Pancreas (tissue), 10 donors: ENCODE measurements at regions not wholly inside any gene's neighbourhood (a gene's known extent, or its start where the extent isn't known, plus 50 kb on each side); places are given as distances from the start of the nearest gene placed in this dataset.

Experiments used
- ATAC-seq, 4 donors: fragments of 200-7000 bp; cut with Tn5 transposase; one replicate each; pipeline versions ENCODE4 v1.8.0 to v1.9.1; 2020; ENCODE audit warnings: mild to moderate bottlenecking in 4 of 4, moderate library complexity in 4 of 4
- DNase-seq, 6 donors: peaks; one replicate each; pipeline ENCODE4 v3.0.0-alpha.2; 2020
- FAIRE-seq: peaks from 2 replicates; lab custom pipeline; 2012; peaks lifted over from hg19 to GRCh38; lab: Jason Lieb, UNC
- H3K27ac ChIP-seq, 4 donors: fragments of 200-600 bp; sonication (generic); 1 replicate in 3 of 4; 2 replicates in 1 of 4; pipeline versions ENCODE4 v1.5.0 to v1.8.0; 2020
- H3K27me3 ChIP-seq, 4 donors: fragments of 200-600 bp; one replicate each; pipeline ENCODE4 v1.8.0; 2021
- H3K36me3 ChIP-seq, 3 donors: fragments of 200-600 bp; sonication (generic) in 1 of 3; one replicate each; pipeline versions ENCODE4 v1.5.0 to v1.8.0; 2020 to 2021
- H3K4me1 ChIP-seq, 3 donors: fragments of 200-600 bp; one replicate each; pipeline ENCODE4 v1.8.0; 2021
- H3K4me3 ChIP-seq, 4 donors: fragments of 200-600 bp; sonication (generic) in 2 of 4; one replicate each; pipeline versions ENCODE4 v1.5.0 to v1.8.0; 2020 to 2021
- H3K9me3 ChIP-seq, 4 donors: fragments of 200-600 bp; one replicate each; pipeline ENCODE4 v1.8.0; 2021
- CTCF ChIP-seq, 4 donors: fragments of 200-600 bp; sonication (generic) in 3 of 4; IDR thresholded peaks; one replicate each; pipeline versions ENCODE4 v1.5.0 to v1.8.0; 2021; ENCODE audit warnings: antibody characterized with exemption in 4 of 4
- WGBS, 2 donors: extraction: QIAGEN DNeasy Blood & Tissue Kit; methylation state at CpG; one replicate each; pipeline ENCODE4 v1.1.7; 2013; 5-methylcytosine and 5-hydroxymethylcytosine counted together
- intact Hi-C, 3 donors: fragments of 100-400 bp; cut with DNase I; formaldehyde crosslinking; loops; one replicate each; pipeline versions ENCODE4 v1.11.1 to v1.14.2; 2022
- donor health status: healthy with polysubstance abuse.
- donor health status: DM: no; HTN: no; CAD: no; lungs with moderate emphysema.
- donor health status: DM: no; HTN: no; CAD: no.
- donor health status: control.
- donor health status: control.
- donor health status: Bipolar disorder and iron deficiency.
- donor health status: DM: yes; HTN: yes; CAD: no.
- donor health status: DM: no; HTN: no; CAD: no.
- donor health status: DM: no; HTN: no; CAD: no.
- donor health status: DM: yes; HTN: yes; CAD: no.

GRCh38 chr5:51172903-51173626, 210.2 kb upstream of the ISL1 start:
- Histone ChIP-seq H3K4me3 (no peak overlapping the region), H3K36me3 (no peaks in the 10 kb centered on the region), H3K9me3 (no peaks in the 10 kb centered on the region), H3K4me1 (no peaks in the 10 kb centered on the region), H3K27ac (no peak overlapping the region), H3K27me3 (no peaks in the 10 kb centered on the region)
- WGBS, 2 donors: 35 to 43% methylated on average over 7 of the region's 7 CpGs
- DNase-seq (no peak), FAIRE-seq (no peak), ATAC-seq (no peak)
- intact Hi-C loops: no loop called here
- TF ChIP-seq CTCF (IDR thresholded peaks at IDR 0.05): no peak

- no peak for FAIRE-seq
- Histone ChIP-seq H3K36me3 (no peaks in the 10 kb centered on the region), H3K27me3 (no peaks in the 10 kb centered on the region), H3K27ac (no peak overlapping the region), H3K4me1 (no peaks in the 10 kb centered on the region), H3K4me3 (no peak overlapping the region), H3K9me3 (no peaks in the 10 kb centered on the region)
- intact Hi-C loops: no loop called here
- WGBS, 2 donors: 40 to 52% methylated on average over 3 of the region's 3 CpGs
- no peak for DNase-seq
- ATAC-seq: no peak
- no peak for TF ChIP-seq CTCF (IDR thresholded peaks at IDR 0.05)
These were observed 201.9 kb upstream of the ISL1 start for GRCh38 chr5:51181208-51181894.

GRCh38 chr5:51185850-51186329, 197.4 kb upstream of the ISL1 start:
- FAIRE-seq (no peak), DNase-seq (no peak), ATAC-seq (no peak)
- Histone ChIP-seq H3K27me3 (no peaks in the 10 kb centered on the region), H3K9me3 (no peaks in the 10 kb centered on the region), H3K36me3 (no peaks in the 10 kb centered on the region), H3K4me1 (no peaks in the 10 kb centered on the region), H3K4me3 (no peak overlapping the region), H3K27ac (no peak overlapping the region)
- 54 to 61% methylated on average over 4 of the region's 4 CpGs for WGBS, 2 donors
- no peak for TF ChIP-seq CTCF (IDR thresholded peaks at IDR 0.05)
- intact Hi-C loops: no loop called here

- intact Hi-C loops: no loop called here
- no peaks in the 10 kb centered on the region for H3K9me3 ChIP-seq
- H3K4me1 ChIP-seq: no peaks in the 10 kb centered on the region
- no peaks in the 10 kb centered on the region for H3K27me3 ChIP-seq
- FAIRE-seq (no peak), ATAC-seq (no peak), DNase-seq (no peak)
- no peak overlapping the region for H3K27ac ChIP-seq
- no peak overlapping the region for H3K4me3 ChIP-seq
- H3K36me3 ChIP-seq: no peaks in the 10 kb centered on the region
- 53 to 61% methylated on average over 6 of the region's 6 CpGs for WGBS, 2 donors
- TF ChIP-seq CTCF (IDR thresholded peaks at IDR 0.05): no peak
These were observed 195.2 kb upstream of the ISL1 start for GRCh38 chr5:51188001-51188591.
